ENCODE measurements at regions not wholly inside any gene's neighbourhood (a gene's known extent, or its start where the extent isn't known, plus 50 kb on each side); places are given as distances from the start of the nearest gene placed in this dataset.

- no peak for TF ChIP-seq CTCF (conservative IDR thresholded peaks at IDR 0.05; ENCODE audit: low read depth, low read length)
- H3K4me3 ChIP-seq (ENCODE audit: low read depth, low read length) = no peak overlapping the region
- DNase-seq (ENCODE audit: low read depth) = no peak
These were observed 54.5 kb upstream of the C3orf80 start for GRCh38 chr3:160170409-160171370.

DNA sequence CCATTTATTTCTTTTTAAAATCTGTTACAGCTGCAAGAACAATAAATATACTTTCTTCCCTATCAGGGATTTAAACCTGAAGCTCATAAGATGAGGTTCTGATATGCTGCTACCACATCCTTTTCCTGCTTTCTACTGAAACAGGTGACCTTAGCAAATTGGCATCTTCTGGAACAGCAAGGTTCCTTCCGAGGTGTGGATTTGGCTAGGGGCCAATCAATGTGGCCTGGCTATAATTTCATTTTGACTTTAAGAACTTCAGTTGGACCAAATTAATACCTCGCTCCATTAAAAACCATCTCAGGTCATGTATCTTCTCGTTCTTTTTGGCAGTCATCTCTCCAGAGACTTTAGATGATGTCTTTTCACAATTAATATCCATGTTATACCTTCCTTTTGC, 53.4 kb upstream of the C3orf80 start:
- TF ChIP-seq CTCF (conservative IDR thresholded peaks at IDR 0.05; ENCODE audit: low read depth, low read length) = no peak
- no peak for DNase-seq (ENCODE audit: low read depth)

GRCh38 chr3:160174621-160175020, 50.6 kb upstream of the C3orf80 start:
- H3K4me3 ChIP-seq (ENCODE audit: low read depth, low read length) = no peak overlapping the region
- DNase-seq (ENCODE audit: low read depth) = no peak
- no peak for TF ChIP-seq CTCF (conservative IDR thresholded peaks at IDR 0.05; ENCODE audit: low read depth, low read length)

More for the DNA sequence above, 53.4 kb upstream of the C3orf80 start:
- no peak overlapping the region for H3K4me3 ChIP-seq (ENCODE audit: low read depth, low read length)

Data from choroid plexus epithelial cell (primary cell).